Vagina (tissue), 2 donors: ENCODE measurements at regions not wholly inside any gene's neighbourhood (a gene's known extent, or its start where the extent isn't known, plus 50 kb on each side); places are given as distances from the start of the nearest gene placed in this dataset.

ENCODE experiments used
- DNase-seq, 2 donors: peaks; one replicate each; pipeline ENCODE4 v3.0.0-alpha.2; 2017; ENCODE audit errors: extremely low spot score in 2 of 2
- H3K27ac ChIP-seq: fragments of 200-600 bp; sonication (generic); one replicate; pipeline ENCODE4 v1.5.1; 2019
- H3K27me3 ChIP-seq: fragments of 200-600 bp; sonication (generic); one replicate; pipeline ENCODE4 v1.5.1; 2019
- H3K36me3 ChIP-seq, 2 donors: fragments of 200-600 bp; sonication (generic); one replicate each; pipeline ENCODE4 v1.5.1; 2017 to 2019
- H3K4me1 ChIP-seq: fragments of 200-600 bp; sonication (generic); one replicate; pipeline ENCODE4 v1.5.1; 2019
- H3K4me3 ChIP-seq, 2 donors: fragments of 200-600 bp; sonication (generic); 1 replicate in 1 of 2; 2 replicates in 1 of 2; pipeline ENCODE4 v1.5.1; 2016 to 2019
- H3K9me3 ChIP-seq: fragments of 200-600 bp; sonication (generic); one replicate; pipeline ENCODE4 v1.5.1; 2019
- POLR2A ChIP-seq, 2 donors: fragments of 450-650 bp; IDR thresholded peaks; one replicate each; pipeline ENCODE4 v1.6.1; 2017; ENCODE audit warnings: antibody characterized with exemption in 2 of 2, mild to moderate bottlenecking in 2 of 2, moderate library complexity in 2 of 2
- POLR2AphosphoS5 ChIP-seq, 2 donors: sonication (generic); formaldehyde crosslinking; IDR thresholded peaks; one replicate each; pipeline ENCODE4 v1.9.0; 2017; ENCODE audit warnings: antibody characterized with exemption in 2 of 2, mild to moderate bottlenecking in 2 of 2, low read depth in 1 of 2; ENCODE audit not compliant: insufficient read depth in 1 of 2
- intact Hi-C: fragments of 100-400 bp; cut with DNase I; formaldehyde crosslinking; loops from one replicate; pipeline ENCODE4 v1.15.1; 2023
- TF ChIP-seq, protein P1 (sequence below), 3 experiments: fragments of 450-650 bp in 2 of 3; fragments of 200-600 bp in 1 of 3; sonication (generic) in 1 of 3; IDR thresholded peaks; one replicate each; pipeline ENCODE4 v1.5.1; 2017 to 2019; ENCODE audit warnings: antibody characterized with exemption in 3 of 3, mild to moderate bottlenecking in 2 of 3, moderate library complexity in 2 of 3

GRCh38 chr2:195545811-195546210 is 111.2 kb upstream of the SLC39A10 start:
- intact Hi-C loops: no loop called here

GRCh38 chr2:195543902-195544894 is 112.8 kb upstream of the SLC39A10 start:
- no peaks in the 10 kb centered on the region for H3K27me3 ChIP-seq
- TF ChIP-seq, protein P1, sequence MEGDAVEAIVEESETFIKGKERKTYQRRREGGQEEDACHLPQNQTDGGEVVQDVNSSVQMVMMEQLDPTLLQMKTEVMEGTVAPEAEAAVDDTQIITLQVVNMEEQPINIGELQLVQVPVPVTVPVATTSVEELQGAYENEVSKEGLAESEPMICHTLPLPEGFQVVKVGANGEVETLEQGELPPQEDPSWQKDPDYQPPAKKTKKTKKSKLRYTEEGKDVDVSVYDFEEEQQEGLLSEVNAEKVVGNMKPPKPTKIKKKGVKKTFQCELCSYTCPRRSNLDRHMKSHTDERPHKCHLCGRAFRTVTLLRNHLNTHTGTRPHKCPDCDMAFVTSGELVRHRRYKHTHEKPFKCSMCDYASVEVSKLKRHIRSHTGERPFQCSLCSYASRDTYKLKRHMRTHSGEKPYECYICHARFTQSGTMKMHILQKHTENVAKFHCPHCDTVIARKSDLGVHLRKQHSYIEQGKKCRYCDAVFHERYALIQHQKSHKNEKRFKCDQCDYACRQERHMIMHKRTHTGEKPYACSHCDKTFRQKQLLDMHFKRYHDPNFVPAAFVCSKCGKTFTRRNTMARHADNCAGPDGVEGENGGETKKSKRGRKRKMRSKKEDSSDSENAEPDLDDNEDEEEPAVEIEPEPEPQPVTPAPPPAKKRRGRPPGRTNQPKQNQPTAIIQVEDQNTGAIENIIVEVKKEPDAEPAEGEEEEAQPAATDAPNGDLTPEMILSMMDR (IDR thresholded peaks at IDR 0.05): no peak
- no peak for TF ChIP-seq POLR2AphosphoS5 (IDR thresholded peaks at IDR 0.05; ENCODE audit: insufficient read depth in 1 of 2, low read depth in 1 of 2)
- TF ChIP-seq POLR2A (IDR thresholded peaks at IDR 0.05): no peak
- no peaks in the 10 kb centered on the region for H3K36me3 ChIP-seq
- no peak overlapping the region for H3K27ac ChIP-seq
- no peak overlapping the region for H3K4me3 ChIP-seq
- H3K4me1 ChIP-seq: no peaks in the 10 kb centered on the region
- no peaks in the 10 kb centered on the region for H3K9me3 ChIP-seq
- intact Hi-C loops: no loop called here
- no peak for DNase-seq

More at GRCh38 chr2:195545811-195546210, 111.2 kb upstream of the SLC39A10 start:
- Histone ChIP-seq H3K27ac (no peak overlapping the region), H3K4me1 (no peaks in the 10 kb centered on the region), H3K9me3 (no peaks in the 10 kb centered on the region), H3K36me3 (no peaks in the 10 kb centered on the region), H3K4me3 (no peak overlapping the region), H3K27me3 (no peaks in the 10 kb centered on the region)
- no peak for DNase-seq
- TF ChIP-seq, protein P1 (IDR thresholded peaks at IDR 0.05): no peak
- TF ChIP-seq POLR2A (IDR thresholded peaks at IDR 0.05): no peak
- no peak for TF ChIP-seq POLR2AphosphoS5 (IDR thresholded peaks at IDR 0.05; ENCODE audit: insufficient read depth in 1 of 2, low read depth in 1 of 2)

DNA sequence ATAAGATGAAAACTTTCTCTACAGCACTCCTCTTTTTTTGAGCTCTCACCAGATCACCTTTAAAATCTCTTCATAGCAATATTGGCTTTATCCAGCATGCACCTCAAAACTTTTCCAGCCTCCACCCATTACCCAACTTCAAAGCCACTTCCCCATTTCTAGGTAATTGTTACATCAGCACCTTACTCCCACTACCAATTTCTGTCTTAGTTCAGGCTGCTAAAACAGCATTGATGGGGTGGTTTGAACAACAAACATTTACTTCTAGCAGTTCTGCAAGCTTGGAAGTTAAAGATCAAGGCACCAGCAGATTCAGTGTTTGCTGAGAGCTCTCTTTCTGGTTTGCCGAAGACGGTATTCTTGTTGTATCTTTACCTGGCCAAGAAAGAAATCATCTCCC is 114.0 kb upstream of the SLC39A10 start:
- TF ChIP-seq POLR2AphosphoS5 (IDR thresholded peaks at IDR 0.05; ENCODE audit: insufficient read depth in 1 of 2, low read depth in 1 of 2) (no peak), POLR2A (IDR thresholded peaks at IDR 0.05) (no peak)
- TF ChIP-seq, protein P1 (IDR thresholded peaks at IDR 0.05): no peak

GRCh38 chr2:195542067-195542466 is 115.0 kb upstream of the SLC39A10 start:
- Histone ChIP-seq H3K4me3 (no peak overlapping the region), H3K36me3 (no peaks in the 10 kb centered on the region), H3K27me3 (no peaks in the 10 kb centered on the region), H3K4me1 (no peaks in the 10 kb centered on the region), H3K9me3 (no peaks in the 10 kb centered on the region), H3K27ac (no peak overlapping the region)
- TF ChIP-seq, protein P1 (IDR thresholded peaks at IDR 0.05): no peak
- TF ChIP-seq POLR2AphosphoS5 (IDR thresholded peaks at IDR 0.05; ENCODE audit: insufficient read depth in 1 of 2, low read depth in 1 of 2) (no peak), POLR2A (IDR thresholded peaks at IDR 0.05) (no peak)
- intact Hi-C loops: no loop called here
- no peak for DNase-seq

More for the DNA sequence above, 114.0 kb upstream of the SLC39A10 start:
- no peak for DNase-seq
- no peaks in the 10 kb centered on the region for H3K27me3 ChIP-seq
- no peak overlapping the region for H3K27ac ChIP-seq
- H3K4me1 ChIP-seq: no peaks in the 10 kb centered on the region
- H3K4me3 ChIP-seq: no peak overlapping the region
- no peaks in the 10 kb centered on the region for H3K36me3 ChIP-seq
- intact Hi-C loops: no loop called here
- H3K9me3 ChIP-seq: no peaks in the 10 kb centered on the region

DNA sequence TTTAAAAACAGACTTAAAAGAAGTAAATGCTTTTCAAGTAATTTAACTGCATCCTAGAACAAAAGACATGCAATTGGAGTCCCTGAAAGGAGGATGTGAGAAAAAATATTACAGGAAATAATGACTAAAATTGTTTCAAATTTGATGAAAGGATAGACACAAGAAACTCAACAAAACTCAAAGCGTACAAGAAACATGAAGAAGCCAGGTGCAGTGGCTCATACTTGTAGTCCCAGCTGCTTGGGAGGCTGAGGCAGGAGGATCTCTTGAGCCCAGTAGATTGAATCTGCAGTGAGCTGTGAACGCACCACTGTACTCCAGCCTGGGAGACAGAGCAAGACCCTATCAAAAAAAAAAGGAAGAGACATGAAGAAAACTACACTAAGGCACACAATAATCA is 118.1 kb upstream of the SLC39A10 start:
- no peaks in the 10 kb centered on the region for H3K27me3 ChIP-seq
- TF ChIP-seq POLR2A (IDR thresholded peaks at IDR 0.05): no peak
- TF ChIP-seq, protein P1 (IDR thresholded peaks at IDR 0.05): no peak
- TF ChIP-seq POLR2AphosphoS5 (IDR thresholded peaks at IDR 0.05; ENCODE audit: insufficient read depth in 1 of 2, low read depth in 1 of 2): no peak
- no peaks in the 10 kb centered on the region for H3K9me3 ChIP-seq
- H3K36me3 ChIP-seq: no peaks in the 10 kb centered on the region
- peaks cover 9% of the 10 kb centered on the region for H3K4me1 ChIP-seq
- intact Hi-C loops: no loop called here
- no peak overlapping the region for H3K27ac ChIP-seq
- no peak overlapping the region for H3K4me3 ChIP-seq
- no peak for DNase-seq
